Erythroblast (primary cell): ENCODE measurements at regions not wholly inside any gene's neighbourhood (a gene's known extent, or its start where the extent isn't known, plus 50 kb on each side); places are given as distances from the start of the nearest gene placed in this dataset.

Experiments used
- GATA1 ChIP-seq: IDR thresholded peaks from 2 replicates; pipeline ENCODE4 v1.6.1; 2011; ENCODE audit warnings: low read depth, mild to moderate bottlenecking, control low read depth, low read length, moderate library complexity
- POLR2A ChIP-seq: IDR thresholded peaks from 2 replicates; pipeline ENCODE4 v1.6.1; 2011; ENCODE audit warnings: mild to moderate bottlenecking, low read length

DNA sequence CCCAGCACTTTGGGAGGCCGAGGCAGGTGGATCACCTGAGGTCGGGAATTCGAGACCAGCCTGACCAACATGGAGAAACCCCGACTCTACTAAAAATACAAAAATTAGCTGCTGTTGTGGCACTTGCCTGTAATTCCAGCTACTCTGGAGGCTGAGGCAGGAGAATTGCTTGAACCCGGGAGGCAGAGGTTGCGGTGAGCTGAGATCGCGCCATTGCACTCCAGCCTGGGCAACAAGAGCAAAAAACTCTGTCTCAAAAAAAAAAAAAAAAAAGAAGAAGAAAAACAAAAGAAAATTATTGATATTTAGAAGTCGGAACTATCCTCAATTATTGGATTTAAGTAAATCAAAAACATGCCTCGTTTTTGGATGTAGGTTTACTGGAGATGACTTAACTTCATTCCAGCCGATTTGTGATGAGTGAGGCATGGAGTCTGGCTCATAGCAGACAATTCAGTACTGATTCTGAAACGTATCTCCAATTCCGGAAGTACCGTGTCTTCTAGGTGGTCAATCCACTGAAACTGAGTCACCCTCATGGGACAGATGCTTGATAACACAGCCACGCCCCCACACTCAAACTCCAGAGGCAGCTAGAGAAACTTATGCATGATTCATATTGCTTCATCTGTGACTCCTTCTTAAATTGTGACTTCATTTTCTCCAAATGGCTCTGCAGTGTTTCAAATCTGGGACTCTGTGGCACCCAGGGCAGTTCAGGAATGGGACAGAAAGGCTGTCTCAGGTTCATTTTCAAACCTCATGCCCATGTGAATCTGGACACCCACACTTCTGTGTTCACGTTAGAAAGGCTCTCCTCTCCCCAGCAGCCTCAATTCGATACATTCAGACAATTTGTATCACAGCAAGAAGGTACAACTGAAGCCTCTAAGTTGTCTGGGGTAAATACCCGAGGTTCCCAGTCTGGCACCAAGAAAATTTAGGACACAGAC lies 110.4 kb upstream of the ARMC2 start:
- TF ChIP-seq POLR2A (no peak), GATA1 (no peak)
